Mesenchymal stem cell (in vitro differentiated cells and primary cell): ENCODE measurements at regions not wholly inside any gene's neighbourhood (a gene's known extent, or its start where the extent isn't known, plus 50 kb on each side); places are given as distances from the start of the nearest gene placed in this dataset.
A peak's percentile ranks its signal among the peaks of the same experiment; 100 is the strongest.

Experiments
- DNase-seq: peaks from one replicate; pipeline ENCODE4 v3.0.0-alpha.2; 2013
- H2AFZ ChIP-seq: one replicate; pipeline ENCODE4 v1.6.1; 2013; ENCODE audit warnings: low read depth, mild to moderate bottlenecking, control low read depth, inconsistent platforms, low read length, moderate library complexity
- H2AK5ac ChIP-seq: 2 replicates; pipeline ENCODE4 v1.6.1; 2013; ENCODE audit warnings: low read length, moderate library complexity, mild to moderate bottlenecking, inconsistent platforms; ENCODE audit not compliant: severe bottlenecking
- H2BK120ac ChIP-seq: one replicate; pipeline ENCODE4 v1.6.1; 2013; ENCODE audit warnings: low read depth, mild to moderate bottlenecking, inconsistent platforms, low read length, moderate library complexity
- H2BK12ac ChIP-seq, 2 experiments: one replicate each; pipeline ENCODE4 v1.6.1; 2013; ENCODE audit warnings: inconsistent platforms in 2 of 2, low read length in 2 of 2, mild to moderate bottlenecking in 2 of 2, moderate library complexity in 2 of 2, control low read depth in 1 of 2
- H2BK15ac ChIP-seq: one replicate; pipeline ENCODE4 v1.6.1; 2013; ENCODE audit warnings: mild to moderate bottlenecking, low read depth, inconsistent platforms; ENCODE audit not compliant: poor library complexity, severe bottlenecking
- H2BK5ac ChIP-seq: 2 replicates; pipeline ENCODE4 v1.6.1; 2013; ENCODE audit warnings: low read depth, mild to moderate bottlenecking, low read length, control low read depth, inconsistent platforms; ENCODE audit not compliant: poor library complexity, severe bottlenecking
- H3K14ac ChIP-seq, 2 experiments: one replicate each; pipeline ENCODE4 v1.6.1; 2013; ENCODE audit warnings: inconsistent platforms in 2 of 2, low read length in 2 of 2, control low read depth in 1 of 2, mild to moderate bottlenecking in 1 of 2, moderate library complexity in 1 of 2
- H3K18ac ChIP-seq, 2 experiments: one replicate each; pipeline ENCODE4 v1.6.1; 2013; ENCODE audit warnings: inconsistent platforms in 2 of 2, low read length in 2 of 2, control low read depth in 1 of 2, low read depth in 1 of 2, mild to moderate bottlenecking in 1 of 2
- H3K23ac ChIP-seq, 2 experiments: one replicate each; pipeline ENCODE4 v1.6.1; 2013; ENCODE audit warnings: inconsistent platforms in 2 of 2, low read length in 2 of 2, mild to moderate bottlenecking in 2 of 2, moderate library complexity in 2 of 2, control low read depth in 1 of 2
- H3K27ac ChIP-seq: 2 replicates; pipeline ENCODE4 v1.5.1; 2013; ENCODE audit warnings: mild to moderate bottlenecking, moderate library complexity, low read length, control low read depth, inconsistent platforms; ENCODE audit not compliant: poor library complexity, severe bottlenecking
- H3K27me3 ChIP-seq, 2 experiments: 2 replicates each; pipeline versions ENCODE4 v1.6.1 to v1.7.0; 2013; ENCODE audit warnings: low read length in 2 of 2, mild to moderate bottlenecking in 2 of 2, moderate library complexity in 2 of 2, control low read depth in 1 of 2, inconsistent platforms in 1 of 2; ENCODE audit not compliant: control insufficient read depth in 1 of 2, insufficient read depth in 1 of 2
- H3K36me3 ChIP-seq, 2 experiments: 2 replicates each; pipeline versions ENCODE4 v1.6.1 to v1.7.0; 2013; ENCODE audit warnings: low read length in 2 of 2, control low read depth in 1 of 2, inconsistent platforms in 1 of 2, low read depth in 1 of 2, mild to moderate bottlenecking in 1 of 2; ENCODE audit not compliant: insufficient read depth in 2 of 2, control insufficient read depth in 1 of 2
- H3K4ac ChIP-seq, 2 experiments: one replicate each; pipeline ENCODE4 v1.6.1; 2013; ENCODE audit warnings: inconsistent platforms in 2 of 2, low read length in 2 of 2, mild to moderate bottlenecking in 2 of 2, moderate library complexity in 2 of 2, control low read depth in 1 of 2, low read depth in 1 of 2
- H3K4me1 ChIP-seq: 2 replicates; pipeline ENCODE4 v1.6.1; 2013; ENCODE audit warnings: low read depth, low read length, control low read depth; ENCODE audit not compliant: control insufficient read depth, insufficient read depth
- H3K4me2 ChIP-seq: 2 replicates; pipeline ENCODE4 v1.6.1; 2013; ENCODE audit warnings: low read length, mild to moderate bottlenecking, inconsistent platforms; ENCODE audit not compliant: poor library complexity, severe bottlenecking
- H3K4me3 ChIP-seq, 2 experiments: 2 replicates each; pipeline versions ENCODE4 v1.5.1 to v1.7.0; 2013; ENCODE audit warnings: low read length in 2 of 2, mild to moderate bottlenecking in 2 of 2, control low read depth in 1 of 2, low read depth in 1 of 2; ENCODE audit not compliant: insufficient read depth in 1 of 2
- H3K79me1 ChIP-seq: replicated peaks from 2 replicates; pipeline ENCODE4 v1.6.1; 2013; ENCODE audit warnings: mild to moderate bottlenecking, control low read depth, low read length, inconsistent platforms; ENCODE audit not compliant: poor library complexity, severe bottlenecking
- H3K9ac ChIP-seq: 2 replicates; pipeline ENCODE4 v1.7.0; 2013; ENCODE audit warnings: mild to moderate bottlenecking, low read length, moderate library complexity
- H3K9me3 ChIP-seq: 2 replicates; pipeline ENCODE4 v1.7.0; 2013; ENCODE audit warnings: mild to moderate bottlenecking, low read length; ENCODE audit not compliant: control insufficient read depth
- H4K8ac ChIP-seq: one replicate; pipeline ENCODE4 v1.6.1; 2013; ENCODE audit warnings: inconsistent platforms, mild to moderate bottlenecking, low read length, moderate library complexity
- H4K91ac ChIP-seq: one replicate; pipeline ENCODE4 v1.6.1; 2013; ENCODE audit warnings: mild to moderate bottlenecking, low read length, inconsistent platforms
- WGBS: methylation state at CpG from one replicate; pipeline ENCODE4 v1.1.7; 2013; ENCODE audit warnings: mixed read lengths; 5-methylcytosine and 5-hydroxymethylcytosine counted together

DNA sequence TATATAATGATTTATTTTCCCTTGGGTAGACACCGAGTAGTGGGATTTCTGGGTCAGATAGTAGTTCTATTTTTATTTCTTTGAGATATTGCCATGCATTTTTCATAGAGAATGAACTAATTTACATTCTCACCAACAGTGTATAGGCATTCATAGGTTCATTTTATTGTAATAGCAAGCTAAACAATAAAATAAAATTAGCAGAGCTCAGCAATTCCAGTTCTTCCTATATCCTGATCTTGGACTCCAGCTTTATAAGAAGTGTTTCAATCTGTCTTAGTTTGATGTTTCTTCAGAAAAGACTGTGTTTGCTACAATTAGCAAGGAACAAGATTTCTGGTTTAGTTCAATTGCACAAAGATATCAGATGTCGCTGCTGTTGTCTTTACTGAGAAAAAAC, 1024.4 kb upstream of the LRRTM1 start:
- Histone ChIP-seq H3K79me1 (no peaks in the 10 kb centered on the region), H3K27ac (no peak overlapping the region), H3K4me2 (no peak overlapping the region), H3K4me3 (no peak overlapping the region), H2BK120ac (no peak overlapping the region), H2AFZ (no peak overlapping the region), H2AK5ac (no peak overlapping the region), H3K9me3 (peaks cover 11% of the 10 kb centered on the region), H2BK5ac (no peak overlapping the region), H3K9ac (no peak overlapping the region), H3K18ac (no peak overlapping the region), H2BK15ac (no peak overlapping the region), H4K8ac (no peak overlapping the region), H2BK12ac (no peak overlapping the region), H3K27me3 (no peaks in the 10 kb centered on the region), H3K4me1 (no peaks in the 10 kb centered on the region), H3K23ac (no peak overlapping the region), H3K36me3 (no peaks in the 10 kb centered on the region), H3K4ac (no peak overlapping the region), H4K91ac (no peak overlapping the region), H3K14ac (no peak overlapping the region)
- WGBS: 62% methylated on average over 1 of the region's 2 CpGs
- DNase-seq: no peak

DNA sequence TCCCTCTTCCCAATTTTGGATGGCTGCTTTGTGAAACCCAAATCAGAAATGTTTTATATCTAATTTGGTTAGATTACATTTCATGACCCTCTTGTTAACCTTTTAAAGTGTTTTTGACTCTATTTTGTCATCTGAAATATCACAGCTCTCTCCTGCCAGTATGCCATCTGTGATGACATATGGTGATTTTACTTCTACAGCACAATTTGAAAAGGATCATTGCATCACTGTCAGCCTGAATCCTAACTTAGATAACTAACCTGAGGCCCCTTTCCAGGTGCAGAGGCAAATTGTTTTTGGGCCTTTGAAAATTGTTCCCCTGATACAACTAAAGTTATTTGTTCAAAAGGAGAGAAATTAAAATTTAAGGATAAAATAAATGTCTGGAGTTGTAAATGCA, 1023.4 kb upstream of the LRRTM1 start:
- Histone ChIP-seq H3K4me2 (no peak overlapping the region), H3K4ac (no peak overlapping the region), H2BK12ac (no peak overlapping the region), H2BK120ac (no peak overlapping the region), H3K9me3 (peaks cover 12% of the 10 kb centered on the region), H4K8ac (no peak overlapping the region), H3K23ac (no peak overlapping the region), H3K4me3 (no peak overlapping the region), H3K36me3 (no peaks in the 10 kb centered on the region), H3K27ac (no peak overlapping the region), H3K79me1 (no peaks in the 10 kb centered on the region), H3K9ac (no peak overlapping the region), H4K91ac (no peak overlapping the region), H3K27me3 (no peaks in the 10 kb centered on the region), H3K14ac (no peak overlapping the region), H2BK15ac (no peak overlapping the region), H3K4me1 (no peaks in the 10 kb centered on the region), H2AFZ (no peak overlapping the region), H3K18ac (no peak overlapping the region), H2BK5ac (no peak overlapping the region), H2AK5ac (no peak overlapping the region)
- DNase-seq: no peak

DNA sequence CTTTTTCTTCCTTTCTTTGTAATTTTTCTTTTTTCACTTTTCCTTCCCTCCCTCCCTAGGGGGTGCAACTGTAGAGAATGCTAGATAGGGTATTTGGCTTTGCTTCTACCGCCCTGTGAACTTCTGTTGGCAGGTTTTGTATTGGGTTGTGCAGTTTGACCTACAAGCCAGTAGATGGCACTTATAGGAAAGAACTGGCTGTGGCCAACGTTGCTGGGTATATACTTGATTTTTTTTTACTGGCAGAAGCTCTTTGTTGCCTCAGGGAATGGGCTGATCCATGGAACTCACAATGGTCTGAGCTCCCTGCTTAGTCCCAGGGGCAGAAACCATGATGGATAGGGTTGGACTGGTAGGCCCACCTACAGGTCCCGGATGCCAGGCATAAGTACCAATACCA, 1019.5 kb upstream of the LRRTM1 start:
- DNase-seq: peak; percentile 3
- Histone ChIP-seq H2BK15ac (no peak overlapping the region), H3K4ac (no peak overlapping the region), H2BK120ac (no peak overlapping the region), H3K23ac (no peak overlapping the region), H2BK5ac (no peak overlapping the region), H2AFZ (no peak overlapping the region), H2AK5ac (no peak overlapping the region), H4K91ac (no peak overlapping the region), H3K36me3 (no peaks in the 10 kb centered on the region), H3K27me3 (no peaks in the 10 kb centered on the region), H4K8ac (no peak overlapping the region), H3K27ac (no peak overlapping the region), H3K4me3 (no peak overlapping the region), H3K9ac (no peak overlapping the region), H3K18ac (no peak overlapping the region), H2BK12ac (no peak overlapping the region), H3K79me1 (no peaks in the 10 kb centered on the region), H3K9me3 (peaks cover 9% of the 10 kb centered on the region), H3K4me1 (no peaks in the 10 kb centered on the region), H3K14ac (no peak overlapping the region), H3K4me2 (no peak overlapping the region)
- WGBS: 60% methylated on average over 3 of the region's 3 CpGs

DNA sequence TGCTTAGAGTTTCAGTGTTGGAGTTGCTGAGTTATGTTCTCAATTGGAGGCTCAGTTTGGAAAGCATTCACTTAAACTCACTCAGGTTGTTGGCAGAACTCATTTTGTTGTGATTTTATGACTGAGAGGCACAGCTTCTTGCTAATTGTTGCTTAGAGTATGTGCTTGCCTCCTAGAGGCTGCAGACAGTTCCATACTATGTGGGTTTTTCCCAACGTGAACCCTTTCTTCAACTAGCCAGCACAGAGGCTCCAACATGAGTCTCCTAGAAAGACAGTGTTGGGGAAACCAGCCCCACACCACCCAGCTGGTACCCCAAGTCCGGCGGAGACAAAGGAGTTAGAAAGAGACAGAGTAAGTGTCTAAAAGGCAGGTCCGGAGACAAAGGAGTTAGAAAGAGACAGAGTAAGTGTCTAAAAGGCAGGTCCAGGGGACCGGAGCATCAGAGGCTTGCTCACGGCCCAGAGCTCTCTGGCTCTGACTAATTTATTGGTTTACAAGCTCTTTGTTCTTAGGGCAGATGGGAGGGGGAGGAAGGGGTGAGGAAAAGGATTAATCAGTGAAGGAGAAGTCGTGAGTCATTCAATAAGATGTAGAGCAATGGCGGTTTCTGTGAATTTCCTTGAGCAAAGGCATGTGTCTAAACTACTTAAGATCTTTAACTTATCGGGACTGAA, 999.7 kb upstream of the LRRTM1 start:
- H3K9ac ChIP-seq: no peak overlapping the region
- H4K91ac ChIP-seq: no peak overlapping the region
- H2BK120ac ChIP-seq: no peak overlapping the region
- no peak overlapping the region for H2BK12ac ChIP-seq
- no peak overlapping the region for H2AK5ac ChIP-seq
- H3K4me3 ChIP-seq: no peak overlapping the region
- H3K14ac ChIP-seq: no peak overlapping the region
- WGBS: 30% methylated on average over 9 of the region's 9 CpGs
- DNase-seq: peak; percentile 17
- no peak overlapping the region for H3K4me2 ChIP-seq
- H4K8ac ChIP-seq: no peak overlapping the region
- H3K36me3 ChIP-seq: no peaks in the 10 kb centered on the region
- peaks cover 19% of the 10 kb centered on the region for H3K9me3 ChIP-seq
- H3K18ac ChIP-seq: no peak overlapping the region
- H3K4me1 ChIP-seq: no peaks in the 10 kb centered on the region
- H2AFZ ChIP-seq: no peak overlapping the region
- no peak overlapping the region for H2BK15ac ChIP-seq
- H3K79me1 ChIP-seq: no peaks in the 10 kb centered on the region
- H3K27ac ChIP-seq: no peak overlapping the region
- no peak overlapping the region for H3K4ac ChIP-seq
- H3K23ac ChIP-seq: no peak overlapping the region
- no peaks in the 10 kb centered on the region for H3K27me3 ChIP-seq
- no peak overlapping the region for H2BK5ac ChIP-seq
